ENCODE measurements at regions not wholly inside any gene's neighbourhood (a gene's known extent, or its start where the extent isn't known, plus 50 kb on each side); places are given as distances from the start of the nearest gene placed in this dataset.

DNA sequence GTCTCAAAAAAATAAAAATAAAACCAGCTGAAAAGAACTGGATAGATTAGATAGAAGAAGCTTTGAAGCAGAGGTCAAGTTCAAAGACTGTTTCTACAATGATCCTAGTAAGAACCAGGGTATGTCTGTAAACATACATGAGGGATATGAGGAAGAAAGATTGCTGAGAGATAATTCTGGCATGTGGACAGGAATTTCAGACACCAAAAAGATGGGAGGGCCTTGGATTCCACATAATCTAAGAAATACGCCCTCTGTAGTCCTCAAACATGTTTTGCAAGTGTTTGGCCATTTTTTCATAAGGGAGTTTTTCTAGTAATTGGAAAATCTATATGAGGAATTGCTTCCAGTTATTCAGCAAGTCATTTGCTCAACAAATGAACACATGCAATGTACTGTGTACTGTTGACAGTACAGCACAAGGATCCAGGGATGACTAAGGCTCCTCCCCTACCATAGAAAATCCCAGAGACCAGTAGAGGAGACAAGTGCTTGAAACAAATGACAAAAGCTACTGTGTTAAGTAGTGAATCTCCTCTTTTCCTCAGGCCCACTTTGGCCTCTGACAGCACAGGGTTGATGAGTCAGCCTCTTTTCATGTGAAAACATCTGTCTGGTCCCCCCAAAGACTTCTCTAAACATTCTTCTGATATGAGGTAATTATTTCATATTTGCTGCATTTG, 795.9 kb downstream of the MAFB start:
- DNase-seq: no peak

- DNase-seq: no peak
These were observed 798.3 kb downstream of the MAFB start for GRCh38 chr20:39890697-39891096.

GRCh38 chr20:39888310-39888709, 800.7 kb downstream of the MAFB start:
- no peak for DNase-seq

GRCh38 chr20:39886650-39887190, 802.3 kb downstream of the MAFB start:
- no peak for DNase-seq

GRCh38 chr20:39885975-39886649, 802.9 kb downstream of the MAFB start:
- DNase-seq: no peak

GRCh38 chr20:39882806-39883205, 806.2 kb downstream of the MAFB start:
- no peak for DNase-seq

DNA sequence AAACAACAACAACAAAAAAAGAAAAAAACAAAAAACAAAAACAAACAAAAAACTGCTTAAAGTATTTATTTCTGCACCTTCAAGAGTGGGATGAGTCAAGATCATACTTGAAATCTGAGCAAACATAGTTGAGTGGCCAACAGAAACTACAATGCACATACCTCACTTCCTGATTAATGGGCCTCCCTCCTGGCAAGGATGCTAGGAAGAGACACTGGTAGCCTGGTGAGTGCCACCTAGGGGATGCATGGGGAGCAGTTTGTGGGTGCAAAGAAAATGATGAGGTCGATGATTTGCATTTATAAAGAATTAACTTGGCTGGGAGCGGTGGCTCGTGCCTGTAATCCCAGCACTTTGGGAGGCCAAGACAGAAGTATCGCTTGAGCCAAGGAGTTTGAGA, 808.1 kb downstream of the MAFB start:
- no peak for DNase-seq

GRCh38 chr20:39879296-39879695, 809.7 kb downstream of the MAFB start:
- no peak for DNase-seq

GRCh38 chr20:39878809-39879208, 810.2 kb downstream of the MAFB start:
- DNase-seq: no peak

GRCh38 chr20:39878320-39878719, 810.7 kb downstream of the MAFB start:
- no peak for DNase-seq

DNA sequence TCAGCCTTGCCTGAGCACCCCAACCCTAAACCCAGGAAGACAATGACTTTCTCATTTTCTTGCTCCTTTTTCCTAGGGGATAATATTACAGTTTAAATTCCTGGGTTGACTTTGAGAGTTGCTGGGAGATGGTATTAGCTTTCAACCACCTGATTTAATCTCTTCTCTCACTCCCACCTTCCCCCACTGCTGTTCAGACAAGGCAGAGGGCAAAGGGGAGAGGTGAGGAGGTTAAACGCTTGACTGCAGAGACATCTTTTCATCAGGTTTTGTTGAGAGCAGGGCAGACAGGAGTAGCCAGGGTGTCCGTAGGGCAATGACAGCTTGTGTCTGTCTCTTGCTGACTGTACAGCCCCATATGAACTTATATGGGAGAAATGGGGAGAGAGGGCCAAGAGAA, 811.2 kb downstream of the MAFB start:
- DNase-seq: no peak

GRCh38 chr20:39876976-39877635, 811.9 kb downstream of the MAFB start:
- DNase-seq: no peak

- no peak for DNase-seq
These were observed 813.4 kb downstream of the MAFB start for GRCh38 chr20:39875492-39876110.

GRCh38 chr20:39874049-39874893, 814.8 kb downstream of the MAFB start:
- peak; percentile 40 for DNase-seq

DNA sequence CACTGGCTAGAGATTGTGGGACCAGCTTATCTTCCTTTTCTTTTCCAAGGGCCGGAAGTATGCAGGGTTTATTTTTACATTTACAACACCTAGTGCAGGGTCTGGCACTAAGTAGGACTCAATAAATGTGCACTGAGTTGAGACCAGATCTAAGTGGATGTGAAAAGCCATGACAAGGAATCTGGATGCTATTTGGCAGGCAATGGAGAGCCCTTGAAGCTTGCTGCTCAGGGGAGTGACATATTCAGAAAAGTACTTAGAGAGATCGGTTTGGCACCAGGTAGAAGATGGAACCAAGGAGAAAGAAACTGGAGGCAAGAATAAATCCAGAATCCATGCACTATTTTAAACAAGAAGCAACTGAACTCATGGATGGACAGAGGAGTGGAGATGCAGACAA, 815.8 kb downstream of the MAFB start:
- DNase-seq: no peak

GRCh38 chr20:39871013-39871412, 818.0 kb downstream of the MAFB start:
- DNase-seq: peak; percentile 53

DNA sequence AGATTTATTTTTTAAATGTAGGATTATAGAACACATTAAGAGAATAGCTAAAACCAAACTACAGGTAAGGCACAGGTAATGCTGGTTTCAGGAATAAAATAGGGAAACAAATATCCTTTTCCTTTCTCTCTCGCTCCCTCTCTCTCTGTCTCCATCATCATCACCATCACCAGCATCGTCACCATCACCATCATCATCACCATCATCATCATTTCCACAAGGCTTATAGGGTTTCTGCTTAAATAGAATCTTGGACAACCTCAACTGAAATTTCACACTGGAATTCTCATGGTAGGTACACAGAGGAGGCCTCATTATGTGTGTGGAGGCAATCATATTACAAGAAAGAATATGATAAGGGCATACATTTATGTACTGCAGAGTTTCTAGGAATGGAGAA, 823.6 kb downstream of the MAFB start:
- DNase-seq: no peak

GRCh38 chr20:39862470-39862891, 826.6 kb downstream of the MAFB start:
- DNase-seq: no peak

DNA sequence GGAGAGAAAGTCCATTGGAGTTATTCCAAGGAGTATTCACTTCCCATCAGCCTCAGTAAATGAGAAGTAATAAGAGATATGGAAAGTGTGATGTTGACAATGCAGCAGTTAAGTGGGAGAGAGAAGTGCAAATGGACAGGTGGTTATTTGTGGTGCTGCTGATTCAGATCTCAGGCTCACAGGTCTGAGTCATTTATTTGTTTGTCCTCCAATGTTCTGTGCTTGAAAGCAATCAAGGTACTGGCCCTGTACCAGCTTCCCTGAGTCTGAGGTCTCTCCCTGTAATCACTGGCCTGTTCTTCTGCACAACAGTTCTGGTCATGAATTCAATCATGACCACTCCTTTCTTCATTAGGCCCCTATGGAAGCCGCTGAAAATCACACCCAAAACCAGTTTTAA, 827.7 kb downstream of the MAFB start:
- DNase-seq: no peak

- no peak for DNase-seq
These were observed 831.2 kb downstream of the MAFB start for GRCh38 chr20:39857835-39858234.

DNA sequence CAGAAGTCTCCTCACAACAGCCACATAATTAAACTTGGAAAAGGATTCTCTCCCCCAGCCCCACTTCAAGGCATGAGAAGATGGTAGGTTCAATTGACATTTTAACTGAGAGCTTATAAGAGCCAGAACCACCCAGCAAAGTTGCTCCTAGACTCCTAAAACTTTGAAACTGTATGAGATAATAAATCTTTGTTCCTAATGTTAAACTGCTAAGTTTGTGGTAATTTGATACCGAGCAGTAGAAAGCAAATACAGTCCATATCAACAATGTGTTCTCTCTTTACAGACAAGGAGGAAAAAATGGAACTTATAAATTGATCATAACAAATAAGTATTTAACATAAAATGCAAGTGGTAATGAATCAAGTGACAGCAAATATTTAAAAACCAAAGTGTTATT, 831.8 kb downstream of the MAFB start:
- no peak for DNase-seq

DNA sequence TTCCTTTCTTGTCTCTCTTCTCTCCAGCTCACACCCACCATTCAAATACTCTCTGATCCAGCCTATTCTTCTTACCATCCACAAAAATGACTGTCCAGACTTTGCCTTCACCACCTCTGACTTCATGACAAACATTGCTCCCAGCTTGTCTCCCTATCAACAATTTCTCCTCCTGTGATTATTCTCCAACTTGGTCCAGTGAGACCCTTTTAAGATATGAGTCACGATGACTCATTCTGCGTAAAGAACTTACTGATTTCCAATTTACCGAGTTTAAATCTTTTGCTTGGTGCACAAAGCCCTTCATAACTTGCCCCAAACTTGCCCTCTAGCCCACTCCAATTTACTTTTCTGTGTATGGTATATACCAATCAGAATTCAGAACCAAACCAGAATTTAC, 833.2 kb downstream of the MAFB start:
- no peak for DNase-seq

Measured in hindlimb muscle (tissue), 1 donor.